ENCODE measurements at regions not wholly inside any gene's neighbourhood (a gene's known extent, or its start where the extent isn't known, plus 50 kb on each side); places are given as distances from the start of the nearest gene placed in this dataset.

DNA sequence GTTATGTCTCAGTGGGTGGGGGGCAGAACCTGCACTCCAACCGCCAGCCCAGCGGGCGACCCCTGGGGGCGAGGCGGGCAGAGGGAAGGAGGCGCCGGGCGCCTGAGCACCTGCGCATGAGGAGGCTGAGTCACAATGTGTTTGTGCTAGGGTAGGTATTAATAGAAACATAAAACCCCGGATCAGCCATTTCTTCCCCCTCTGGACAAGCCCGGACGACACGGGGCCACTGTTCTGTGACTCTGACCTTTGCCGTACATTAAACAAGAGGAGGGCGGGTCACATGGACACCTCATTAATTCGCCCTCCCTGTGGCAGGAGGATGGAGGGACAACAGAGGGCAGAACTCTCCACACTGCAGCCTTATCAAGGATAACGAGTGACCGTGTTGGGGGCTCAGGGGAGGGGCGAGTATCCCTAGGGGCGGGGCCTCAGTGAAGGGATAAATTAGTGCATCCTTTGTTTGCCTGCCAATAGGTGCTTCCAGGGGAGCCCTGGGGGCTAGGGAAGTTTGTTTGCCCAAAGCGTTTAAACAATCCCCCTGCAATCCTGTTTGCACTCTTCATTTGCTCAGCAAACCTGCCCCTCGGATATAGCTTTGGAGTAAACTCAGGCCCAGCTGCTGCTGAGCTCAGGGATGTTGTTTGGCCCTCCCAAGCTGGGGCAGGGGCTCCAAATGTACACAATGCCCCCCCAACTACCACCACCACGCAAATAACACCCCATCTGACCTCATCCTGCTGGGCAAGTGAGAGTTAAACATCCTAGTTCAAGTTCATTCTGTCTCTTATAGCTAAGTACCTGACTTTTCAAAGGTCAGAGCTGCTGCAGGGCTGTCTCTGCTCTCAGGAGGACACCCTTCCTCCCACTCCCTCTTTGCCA, 171.2 kb upstream of the GLI2 start (continued):
- TF ChIP-seq, protein P1, sequence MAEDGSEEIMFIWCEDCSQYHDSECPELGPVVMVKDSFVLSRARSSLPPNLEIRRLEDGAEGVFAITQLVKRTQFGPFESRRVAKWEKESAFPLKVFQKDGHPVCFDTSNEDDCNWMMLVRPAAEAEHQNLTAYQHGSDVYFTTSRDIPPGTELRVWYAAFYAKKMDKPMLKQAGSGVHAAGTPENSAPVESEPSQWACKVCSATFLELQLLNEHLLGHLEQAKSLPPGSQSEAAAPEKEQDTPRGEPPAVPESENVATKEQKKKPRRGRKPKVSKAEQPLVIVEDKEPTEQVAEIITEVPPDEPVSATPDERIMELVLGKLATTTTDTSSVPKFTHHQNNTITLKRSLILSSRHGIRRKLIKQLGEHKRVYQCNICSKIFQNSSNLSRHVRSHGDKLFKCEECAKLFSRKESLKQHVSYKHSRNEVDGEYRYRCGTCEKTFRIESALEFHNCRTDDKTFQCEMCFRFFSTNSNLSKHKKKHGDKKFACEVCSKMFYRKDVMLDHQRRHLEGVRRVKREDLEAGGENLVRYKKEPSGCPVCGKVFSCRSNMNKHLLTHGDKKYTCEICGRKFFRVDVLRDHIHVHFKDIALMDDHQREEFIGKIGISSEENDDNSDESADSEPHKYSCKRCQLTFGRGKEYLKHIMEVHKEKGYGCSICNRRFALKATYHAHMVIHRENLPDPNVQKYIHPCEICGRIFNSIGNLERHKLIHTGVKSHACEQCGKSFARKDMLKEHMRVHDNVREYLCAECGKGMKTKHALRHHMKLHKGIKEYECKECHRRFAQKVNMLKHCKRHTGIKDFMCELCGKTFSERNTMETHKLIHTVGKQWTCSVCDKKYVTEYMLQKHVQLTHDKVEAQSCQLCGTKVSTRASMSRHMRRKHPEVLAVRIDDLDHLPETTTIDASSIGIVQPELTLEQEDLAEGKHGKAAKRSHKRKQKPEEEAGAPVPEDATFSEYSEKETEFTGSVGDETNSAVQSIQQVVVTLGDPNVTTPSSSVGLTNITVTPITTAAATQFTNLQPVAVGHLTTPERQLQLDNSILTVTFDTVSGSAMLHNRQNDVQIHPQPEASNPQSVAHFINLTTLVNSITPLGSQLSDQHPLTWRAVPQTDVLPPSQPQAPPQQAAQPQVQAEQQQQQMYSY (CRISPR knock-in tag; IDR thresholded peaks at IDR 0.05), result no peak
- TF ChIP-seq NR2C1 (IDR thresholded peaks at IDR 0.05) (no peak), BCL11A (IDR thresholded peaks at IDR 0.05; ENCODE audit: low read depth, low read length) (no peak)

- no peak for TF ChIP-seq EED (IDR thresholded peaks at IDR 0.05; ENCODE audit: low read depth)
- TF ChIP-seq, protein P2, sequence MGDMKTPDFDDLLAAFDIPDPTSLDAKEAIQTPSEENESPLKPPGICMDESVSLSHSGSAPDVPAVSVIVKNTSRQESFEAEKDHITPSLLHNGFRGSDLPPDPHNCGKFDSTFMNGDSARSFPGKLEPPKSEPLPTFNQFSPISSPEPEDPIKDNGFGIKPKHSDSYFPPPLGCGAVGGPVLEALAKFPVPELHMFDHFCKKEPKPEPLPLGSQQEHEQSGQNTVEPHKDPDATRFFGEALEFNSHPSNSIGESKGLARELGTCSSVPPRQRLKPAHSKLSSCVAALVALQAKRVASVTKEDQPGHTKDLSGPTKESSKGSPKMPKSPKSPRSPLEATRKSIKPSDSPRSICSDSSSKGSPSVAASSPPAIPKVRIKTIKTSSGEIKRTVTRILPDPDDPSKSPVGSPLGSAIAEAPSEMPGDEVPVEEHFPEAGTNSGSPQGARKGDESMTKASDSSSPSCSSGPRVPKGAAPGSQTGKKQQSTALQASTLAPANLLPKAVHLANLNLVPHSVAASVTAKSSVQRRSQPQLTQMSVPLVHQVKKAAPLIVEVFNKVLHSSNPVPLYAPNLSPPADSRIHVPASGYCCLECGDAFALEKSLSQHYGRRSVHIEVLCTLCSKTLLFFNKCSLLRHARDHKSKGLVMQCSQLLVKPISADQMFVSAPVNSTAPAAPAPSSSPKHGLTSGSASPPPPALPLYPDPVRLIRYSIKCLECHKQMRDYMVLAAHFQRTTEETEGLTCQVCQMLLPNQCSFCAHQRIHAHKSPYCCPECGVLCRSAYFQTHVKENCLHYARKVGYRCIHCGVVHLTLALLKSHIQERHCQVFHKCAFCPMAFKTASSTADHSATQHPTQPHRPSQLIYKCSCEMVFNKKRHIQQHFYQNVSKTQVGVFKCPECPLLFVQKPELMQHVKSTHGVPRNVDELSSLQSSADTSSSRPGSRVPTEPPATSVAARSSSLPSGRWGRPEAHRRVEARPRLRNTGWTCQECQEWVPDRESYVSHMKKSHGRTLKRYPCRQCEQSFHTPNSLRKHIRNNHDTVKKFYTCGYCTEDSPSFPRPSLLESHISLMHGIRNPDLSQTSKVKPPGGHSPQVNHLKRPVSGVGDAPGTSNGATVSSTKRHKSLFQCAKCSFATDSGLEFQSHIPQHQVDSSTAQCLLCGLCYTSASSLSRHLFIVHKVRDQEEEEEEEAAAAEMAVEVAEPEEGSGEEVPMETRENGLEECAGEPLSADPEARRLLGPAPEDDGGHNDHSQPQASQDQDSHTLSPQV (IDR thresholded peaks at IDR 0.05), result no peak
- POLR2A ChIA-PET, result no interaction called here
- no peak overlapping the region for H3K27ac ChIP-seq (ENCODE audit: control insufficient read depth, insufficient read depth)
- FAIRE-seq (no peak), ATAC-seq (no peak), DNase-seq (ENCODE audit: low read depth, low spot score) (no peak)
- WGBS (ENCODE audit: insufficient coverage, insufficient replicate concordance, low lambda C conversion rate, missing lambda C conversion rate), result 57% methylated on average over 6 of the region's 8 CpGs
- CTCF ChIA-PET, result no interaction called here
- intact Hi-C loops (cut with micrococcal nuclease; ENCODE audit: unreplicated experiment) (no loop called here), in situ Hi-C loops (cut with MboI) (no loop called here)
- H4K20me1 ChIP-seq (ENCODE audit: control insufficient read depth, insufficient read depth), result no peaks in the 10 kb centered on the region
- H3K27me3 ChIP-seq (replicated peaks in 1 of 2; ENCODE audit: control insufficient read depth in 2 of 2, insufficient read depth in 2 of 2, low read length in 1 of 2), result peaks cover 0 to 10% of the 10 kb centered on the region in 2 experiments; a peak in 2 of 4 replicates
- no peak overlapping the region for H3K4me2 ChIP-seq (ENCODE audit: control insufficient read depth, insufficient read depth)
- H3K9me3 ChIP-seq (replicated peaks; ENCODE audit: control insufficient read depth, insufficient read depth, low read length), result no peaks in the 10 kb centered on the region
- H3K36me3 ChIP-seq (ENCODE audit: control insufficient read depth in 2 of 2, insufficient read depth in 2 of 2, low read length in 1 of 2), result no peaks in the 10 kb centered on the region
- H3K79me2 ChIP-seq (ENCODE audit: control insufficient read depth, insufficient read depth, low read length), result no peaks in the 10 kb centered on the region
- H2AFZ ChIP-seq (ENCODE audit: control insufficient read depth, low read depth, low read length), result no peak overlapping the region
- RAD21 ChIA-PET (ENCODE audit: unreplicated experiment), result no interaction called here
- no peaks in the 10 kb centered on the region for H3K4me1 ChIP-seq (ENCODE audit: control insufficient read depth, insufficient read depth, low read length)
- no TSS peak for BruUV-seq (replicated peaks)
- H3K4me3 ChIP-seq, result no peak overlapping the region
- SMC1A ChIA-PET (ENCODE audit: uncharacterized antibody, unreplicated experiment), result interaction anchor here (0.5 kb wide), 1 partner anchor 1358 kb away, joined by 4 read pairs; no protein-coding TSS in a partner anchor
- no peak overlapping the region for H3K9ac ChIP-seq (ENCODE audit: control insufficient read depth, insufficient read depth, low read length)
Observed at GRCh38 chr2:120565095-120565460, 170.6 kb upstream of the GLI2 start.

Measured in GM12878 (cell line).